ENCODE measurements at regions not wholly inside any gene's neighbourhood (a gene's known extent, or its start where the extent isn't known, plus 50 kb on each side); places are given as distances from the start of the nearest gene placed in this dataset.
A peak's percentile ranks its signal among the peaks of the same experiment; 100 is the strongest.

GRCh38 chr1:182281541-182281940 is 110.0 kb downstream of the GLUL start:
- no peak for DNase-seq
- ATAC-seq: no peak
- Histone ChIP-seq H3K4me1 (ENCODE audit: low read depth) (no peaks in the 10 kb centered on the region), H3K4me3 (no peak overlapping the region), H3K36me3 (ENCODE audit: low read depth) (no peaks in the 10 kb centered on the region), H3K9me3 (no peaks in the 10 kb centered on the region)
- TF ChIP-seq CTCF (IDR thresholded peaks at IDR 0.05): no peak
- intact Hi-C loops (cut with DNase I, micrococcal nuclease): no loop called here

GRCh38 chr1:182280504-182280900 is 111.1 kb downstream of the GLUL start:
- TF ChIP-seq CTCF (IDR thresholded peaks at IDR 0.05): no peak
- Histone ChIP-seq H3K36me3 (ENCODE audit: low read depth) (no peaks in the 10 kb centered on the region), H3K4me1 (ENCODE audit: low read depth) (no peaks in the 10 kb centered on the region), H3K4me3 (no peak overlapping the region), H3K9me3 (no peaks in the 10 kb centered on the region)
- ATAC-seq (no peak), DNase-seq (no peak)
- intact Hi-C loops (cut with DNase I, micrococcal nuclease): no loop called here

- peak in 1 of 3 donors; percentile 29 for DNase-seq
- TF ChIP-seq CTCF (IDR thresholded peaks at IDR 0.05): no peak
Measured at GRCh38 chr1:182279724-182280503, 111.7 kb downstream of the GLUL start.

GRCh38 chr1:182279302-182279701 is 112.3 kb downstream of the GLUL start:
- no peak for ATAC-seq
- DNase-seq: no peak
- intact Hi-C loops (cut with DNase I, micrococcal nuclease): no loop called here
- TF ChIP-seq CTCF (IDR thresholded peaks at IDR 0.05): no peak
- no peaks in the 10 kb centered on the region for H3K9me3 ChIP-seq
- no peak overlapping the region for H3K4me3 ChIP-seq
- no peaks in the 10 kb centered on the region for H3K36me3 ChIP-seq (ENCODE audit: low read depth)
- no peaks in the 10 kb centered on the region for H3K4me1 ChIP-seq (ENCODE audit: low read depth)

More at GRCh38 chr1:182279724-182280503, 111.7 kb downstream of the GLUL start:
- Histone ChIP-seq H3K4me1 (ENCODE audit: low read depth) (no peaks in the 10 kb centered on the region), H3K9me3 (no peaks in the 10 kb centered on the region), H3K4me3 (no peak overlapping the region), H3K36me3 (ENCODE audit: low read depth) (no peaks in the 10 kb centered on the region)
- intact Hi-C loops (cut with DNase I, micrococcal nuclease): no loop called here
- peak; percentile 58 for ATAC-seq

- ATAC-seq (no peak), DNase-seq (no peak)
- intact Hi-C loops (cut with DNase I, micrococcal nuclease): no loop called here
- Histone ChIP-seq H3K4me3 (no peak overlapping the region), H3K9me3 (no peaks in the 10 kb centered on the region), H3K36me3 (ENCODE audit: low read depth) (no peaks in the 10 kb centered on the region), H3K4me1 (ENCODE audit: low read depth) (no peaks in the 10 kb centered on the region)
- no peak for TF ChIP-seq CTCF (IDR thresholded peaks at IDR 0.05)
Measured at GRCh38 chr1:182278144-182279054, 113.2 kb downstream of the GLUL start.
